Endothelial cell of umbilical vein (primary cell): ENCODE measurements at regions not wholly inside any gene's neighbourhood (a gene's known extent, or its start where the extent isn't known, plus 50 kb on each side); places are given as distances from the start of the nearest gene placed in this dataset.

Experiments
- EZH2 ChIP-seq: IDR thresholded peaks from 2 replicates; pipeline ENCODE4 v1.6.1; 2012; ENCODE audit warnings: borderline replicate concordance, low read depth, mild to moderate bottlenecking, moderate library complexity, low read length, inconsistent platforms; ENCODE audit not compliant: severe bottlenecking
- FOS ChIP-seq: IDR thresholded peaks from 2 replicates; pipeline ENCODE4 v1.6.1; 2011; ENCODE audit warnings: mild to moderate bottlenecking, low read length, moderate library complexity, borderline replicate concordance; ENCODE audit not compliant: insufficient read depth
- JUN ChIP-seq: IDR thresholded peaks from 2 replicates; pipeline ENCODE4 v1.6.1; 2011; ENCODE audit warnings: borderline replicate concordance, low read depth; ENCODE audit not compliant: insufficient read length, insufficient read depth
- POLR2A ChIP-seq: IDR thresholded peaks from 2 replicates; pipeline ENCODE4 v1.6.1; 2012; ENCODE audit warnings: low read depth, mild to moderate bottlenecking, control low read depth, low read length
- POLR2AphosphoS5 ChIP-seq: IDR thresholded peaks from 2 replicates; pipeline ENCODE4 v1.6.1; 2012; ENCODE audit warnings: low read depth, mild to moderate bottlenecking, control low read depth, low read length, moderate library complexity; ENCODE audit not compliant: insufficient read depth
- TF ChIP-seq, protein P1 (sequence below), 2 donors: IDR thresholded peaks; 1 replicate in 1 of 2; 2 replicates in 1 of 2; pipeline ENCODE4 v1.5.1; 2011; ENCODE audit warnings: low read length in 2 of 2, mild to moderate bottlenecking in 2 of 2, moderate library complexity in 2 of 2, control low read depth in 1 of 2, inconsistent platforms in 1 of 2, low read depth in 1 of 2; ENCODE audit not compliant: insufficient read depth in 1 of 2; ENCODE audit errors: extremely low read depth in 1 of 2
- TF ChIP-seq, protein P2 (sequence below): IDR thresholded peaks from 2 replicates; pipeline ENCODE4 v1.6.1; 2011; ENCODE audit not compliant: insufficient read depth, insufficient read length

DNA sequence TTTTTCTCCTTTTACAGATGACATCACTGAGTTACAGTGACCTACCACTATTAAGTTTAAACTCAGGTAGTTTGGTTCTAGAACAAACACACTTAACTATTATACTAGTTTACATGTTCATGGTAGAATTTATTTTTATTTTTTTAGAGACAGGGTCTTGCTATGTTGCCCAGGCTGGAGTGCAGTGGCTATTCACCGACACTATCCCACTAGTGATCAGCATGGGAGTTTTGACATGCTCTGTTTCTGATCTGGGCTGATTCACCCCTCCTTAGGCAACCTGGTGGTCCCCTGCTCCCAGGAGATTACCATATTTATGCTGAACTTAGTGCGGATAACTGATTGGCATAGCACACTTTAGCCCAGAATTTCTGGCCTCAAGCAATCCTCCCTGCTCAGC lies 66.4 kb upstream of the LTA4H start:
- TF ChIP-seq EZH2 (no peak), JUN (no peak), FOS (no peak), POLR2AphosphoS5 (no peak), POLR2A (no peak)
- TF ChIP-seq, protein P1, sequence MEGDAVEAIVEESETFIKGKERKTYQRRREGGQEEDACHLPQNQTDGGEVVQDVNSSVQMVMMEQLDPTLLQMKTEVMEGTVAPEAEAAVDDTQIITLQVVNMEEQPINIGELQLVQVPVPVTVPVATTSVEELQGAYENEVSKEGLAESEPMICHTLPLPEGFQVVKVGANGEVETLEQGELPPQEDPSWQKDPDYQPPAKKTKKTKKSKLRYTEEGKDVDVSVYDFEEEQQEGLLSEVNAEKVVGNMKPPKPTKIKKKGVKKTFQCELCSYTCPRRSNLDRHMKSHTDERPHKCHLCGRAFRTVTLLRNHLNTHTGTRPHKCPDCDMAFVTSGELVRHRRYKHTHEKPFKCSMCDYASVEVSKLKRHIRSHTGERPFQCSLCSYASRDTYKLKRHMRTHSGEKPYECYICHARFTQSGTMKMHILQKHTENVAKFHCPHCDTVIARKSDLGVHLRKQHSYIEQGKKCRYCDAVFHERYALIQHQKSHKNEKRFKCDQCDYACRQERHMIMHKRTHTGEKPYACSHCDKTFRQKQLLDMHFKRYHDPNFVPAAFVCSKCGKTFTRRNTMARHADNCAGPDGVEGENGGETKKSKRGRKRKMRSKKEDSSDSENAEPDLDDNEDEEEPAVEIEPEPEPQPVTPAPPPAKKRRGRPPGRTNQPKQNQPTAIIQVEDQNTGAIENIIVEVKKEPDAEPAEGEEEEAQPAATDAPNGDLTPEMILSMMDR (IDR thresholded peaks at IDR 0.05; ENCODE audit: extremely low read depth in 1 of 2, insufficient read depth in 1 of 2, low read depth in 1 of 2, low read length in 2 of 2) = no peak
- TF ChIP-seq, protein P2, sequence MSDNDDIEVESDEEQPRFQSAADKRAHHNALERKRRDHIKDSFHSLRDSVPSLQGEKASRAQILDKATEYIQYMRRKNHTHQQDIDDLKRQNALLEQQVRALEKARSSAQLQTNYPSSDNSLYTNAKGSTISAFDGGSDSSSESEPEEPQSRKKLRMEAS = no peak
